ENCODE measurements at regions not wholly inside any gene's neighbourhood (a gene's known extent, or its start where the extent isn't known, plus 50 kb on each side); places are given as distances from the start of the nearest gene placed in this dataset.

GRCh38 chr20:39318911-39319310 is 356.8 kb downstream of the DHX35 start:
- DNase-seq (ENCODE audit: low read depth) = no peak

- no peak for DNase-seq (ENCODE audit: low read depth)
These were observed 350.5 kb downstream of the DHX35 start for GRCh38 chr20:39312676-39313075.

GRCh38 chr20:39311851-39312506 is 349.8 kb downstream of the DHX35 start:
- no peak for DNase-seq (ENCODE audit: low read depth)

- no peak for DNase-seq (ENCODE audit: low read depth)
These were observed 348.3 kb downstream of the DHX35 start for GRCh38 chr20:39310363-39310995.

GRCh38 chr20:39309458-39309857 is 347.3 kb downstream of the DHX35 start:
- DNase-seq (ENCODE audit: low read depth) = no peak

GRCh38 chr20:39302312-39302711 is 340.2 kb downstream of the DHX35 start:
- no peak for DNase-seq (ENCODE audit: low read depth)

- DNase-seq (ENCODE audit: low read depth) = no peak
These were observed 337.6 kb downstream of the DHX35 start for GRCh38 chr20:39299783-39300182.

- peak; percentile 66 for DNase-seq (ENCODE audit: low read depth)
These were observed 336.7 kb downstream of the DHX35 start for GRCh38 chr20:39298571-39299506.

GRCh38 chr20:39298121-39298520 is 336.0 kb downstream of the DHX35 start:
- DNase-seq (ENCODE audit: low read depth) = no peak

GRCh38 chr20:39295301-39295700 is 333.2 kb downstream of the DHX35 start:
- peak; percentile 29 for DNase-seq (ENCODE audit: low read depth)

GRCh38 chr20:39294137-39294725 is 332.1 kb downstream of the DHX35 start:
- DNase-seq (ENCODE audit: low read depth) = no peak

- DNase-seq (ENCODE audit: low read depth) = no peak
These were observed 330.1 kb downstream of the DHX35 start for GRCh38 chr20:39292193-39292736.

- DNase-seq (ENCODE audit: low read depth) = peak; percentile 95
These were observed 329.2 kb downstream of the DHX35 start for GRCh38 chr20:39291301-39291700.

- peak; percentile 43 for DNase-seq (ENCODE audit: low read depth)
These were observed 328.4 kb downstream of the DHX35 start for GRCh38 chr20:39290575-39290974.

GRCh38 chr20:39289831-39290230 is 327.7 kb downstream of the DHX35 start:
- no peak for DNase-seq (ENCODE audit: low read depth)

- peak; percentile 24 for DNase-seq (ENCODE audit: low read depth)
These were observed 327.2 kb downstream of the DHX35 start for GRCh38 chr20:39289316-39289715.

GRCh38 chr20:39283464-39283863 is 321.3 kb downstream of the DHX35 start:
- DNase-seq (ENCODE audit: low read depth) = no peak

GRCh38 chr20:39282619-39283092 is 320.5 kb downstream of the DHX35 start:
- DNase-seq (ENCODE audit: low read depth) = no peak

- no peak for DNase-seq (ENCODE audit: low read depth)
These were observed 318.7 kb downstream of the DHX35 start for GRCh38 chr20:39280875-39281274.

GRCh38 chr20:39278230-39278788 is 316.2 kb downstream of the DHX35 start:
- peak; percentile 48 for DNase-seq (ENCODE audit: low read depth)

- DNase-seq (ENCODE audit: low read depth) = no peak
These were observed 315.0 kb downstream of the DHX35 start for GRCh38 chr20:39277185-39277584.
